Neural progenitor cell (in vitro differentiated cells): ENCODE measurements at regions not wholly inside any gene's neighbourhood (a gene's known extent, or its start where the extent isn't known, plus 50 kb on each side); places are given as distances from the start of the nearest gene placed in this dataset.
"Not testable (repeated sequence)": the region's sequence is repeated elsewhere in the genome, so short reads cannot be mapped to it uniquely, and the experiment has no call there.

Experiments
- DNase-seq: peaks from one replicate; pipeline ENCODE4 v3.0.0-alpha.2; 2016; ENCODE audit warnings: low spot score
- H2AFZ ChIP-seq: fragments of 200-600 bp; sonication (generic); replicated peaks from 2 replicates; pipeline ENCODE4 v1.6.1; 2016; ENCODE audit warnings: antibody characterized with exemption
- H3F3A ChIP-seq: fragments of 200-600 bp; sonication (generic); 2 replicates; pipeline ENCODE4 v1.6.1; 2016; ENCODE audit warnings: antibody characterized with exemption, low read depth
- H3K27ac ChIP-seq: fragments of 200-600 bp; sonication (generic); 2 replicates; pipeline ENCODE4 v1.5.1; 2016; ENCODE audit warnings: mild to moderate bottlenecking
- H3K27me3 ChIP-seq: fragments of 200-600 bp; sonication (generic); 2 replicates; pipeline ENCODE4 v1.6.1; 2016; ENCODE audit warnings: mild to moderate bottlenecking, moderate library complexity
- H3K36me3 ChIP-seq: fragments of 200-600 bp; sonication (generic); 2 replicates; pipeline ENCODE4 v1.5.1; 2016
- H3K4me1 ChIP-seq: fragments of 200-600 bp; sonication (generic); 2 replicates; pipeline ENCODE4 v1.6.1; 2016; ENCODE audit warnings: mixed run types
- H3K4me2 ChIP-seq: fragments of 200-600 bp; sonication (generic); 2 replicates; pipeline ENCODE4 v1.6.1; 2016
- H3K4me3 ChIP-seq: fragments of 200-600 bp; sonication (generic); 2 replicates; pipeline ENCODE4 v1.5.1; 2016
- H3K79me2 ChIP-seq: fragments of 200-600 bp; sonication (generic); 2 replicates; pipeline ENCODE4 v1.6.1; 2016; ENCODE audit warnings: low read depth
- H3K9ac ChIP-seq: fragments of 200-600 bp; sonication (generic); 2 replicates; pipeline ENCODE4 v1.6.1; 2016
- H3K9me3 ChIP-seq: fragments of 200-600 bp; sonication (generic); 2 replicates; pipeline ENCODE4 v1.5.1; 2016; ENCODE audit warnings: low read depth
- H4K20me1 ChIP-seq: fragments of 200-600 bp; sonication (generic); 2 replicates; pipeline ENCODE4 v1.6.1; 2016; ENCODE audit warnings: low read depth
- H3K27ac Mint-ChIP-seq: 3 replicates; pipeline ENCODE4 v1.8.0; 2021; ENCODE audit warnings: mixed read lengths
- H3K27me3 Mint-ChIP-seq: 2 replicates; pipeline ENCODE4 v1.8.0; 2022; ENCODE audit warnings: low read depth, mild to moderate bottlenecking, inconsistent platforms, moderate library complexity, mixed read lengths; ENCODE audit not compliant: insufficient read depth
- H3K36me3 Mint-ChIP-seq: 3 replicates; pipeline ENCODE4 v1.8.0; 2021; ENCODE audit warnings: mixed read lengths
- H3K4me1 Mint-ChIP-seq: 3 replicates; pipeline ENCODE4 v1.8.0; 2021; ENCODE audit warnings: mixed read lengths
- H3K4me3 Mint-ChIP-seq: 3 replicates; pipeline ENCODE4 v1.8.0; 2021; ENCODE audit warnings: mild to moderate bottlenecking, moderate library complexity, mixed read lengths
- H3K9me3 Mint-ChIP-seq: 3 replicates; pipeline ENCODE4 v1.8.0; 2020; ENCODE audit warnings: mixed read lengths
- CTCF ChIP-seq: fragments of 200-600 bp; sonication (generic); IDR thresholded peaks from 2 replicates; pipeline ENCODE4 v1.5.1; 2017; ENCODE audit warnings: antibody characterized with exemption, mild to moderate bottlenecking
- EZH2 ChIP-seq: fragments of 200-600 bp; sonication (generic); IDR thresholded peaks from 2 replicates; pipeline ENCODE4 v1.6.1; 2017; ENCODE audit warnings: antibody characterized with exemption, mild to moderate bottlenecking, moderate library complexity
- EZH2phosphoT487 ChIP-seq: fragments of 200-600 bp; sonication (generic); IDR thresholded peaks from 2 replicates; pipeline ENCODE4 v1.6.1; 2017; ENCODE audit warnings: antibody characterized with exemption

GRCh38 chr6:11404838-11405237, 132.7 kb upstream of the TMEM170B start:
- H4K20me1 ChIP-seq = no peaks in the 10 kb centered on the region
- no peaks in the 10 kb centered on the region for H3K9me3 ChIP-seq
- peaks cover 8% of the 10 kb centered on the region for H3K4me1 ChIP-seq
- Mint-ChIP-seq H3K27ac (no peak overlapping the region), H3K9me3 (peaks cover 13% of the 10 kb centered on the region), H3K4me3 (no peak overlapping the region), H3K27me3 (peaks cover 2% of the 10 kb centered on the region), H3K36me3 (no peaks in the 10 kb centered on the region), H3K4me1 (peaks cover 9% of the 10 kb centered on the region)
- H3K27me3 ChIP-seq = no peaks in the 10 kb centered on the region
- no peaks in the 10 kb centered on the region for H3K36me3 ChIP-seq
- TF ChIP-seq EZH2 = no peak
- no peak for TF ChIP-seq CTCF
- no peak for TF ChIP-seq EZH2phosphoT487
- peak overlapping the region; percentile 30 for H2AFZ ChIP-seq
- no peak overlapping the region for H3K4me3 ChIP-seq
- H3K79me2 ChIP-seq = no peaks in the 10 kb centered on the region
- no peaks in the 10 kb centered on the region for H3F3A ChIP-seq
- no peak overlapping the region for H3K27ac ChIP-seq
- DNase-seq = no peak
- H3K4me2 ChIP-seq = no peak overlapping the region
- H3K9ac ChIP-seq = no peak overlapping the region

GRCh38 chr6:11404081-11404480, 133.5 kb upstream of the TMEM170B start:
- Histone ChIP-seq H2AFZ (no peak overlapping the region), H3K4me1 (peaks cover 8% of the 10 kb centered on the region), H3K27ac (no peak overlapping the region), H3K9ac (no peak overlapping the region), H3K79me2 (no peaks in the 10 kb centered on the region), H3F3A (no peaks in the 10 kb centered on the region), H3K9me3 (no peaks in the 10 kb centered on the region), H4K20me1 (no peaks in the 10 kb centered on the region), H3K27me3 (no peaks in the 10 kb centered on the region), H3K4me2 (no peak overlapping the region), H3K36me3 (no peaks in the 10 kb centered on the region), H3K4me3 (no peak overlapping the region)
- no peak overlapping the region for H3K4me3 Mint-ChIP-seq
- H3K27ac Mint-ChIP-seq = no peak overlapping the region
- TF ChIP-seq CTCF = no peak
- no peak for TF ChIP-seq EZH2phosphoT487
- TF ChIP-seq EZH2 = no peak
- no peak for DNase-seq
- H3K9me3 Mint-ChIP-seq = peaks cover 13% of the 10 kb centered on the region
- H3K36me3 Mint-ChIP-seq = no peaks in the 10 kb centered on the region
- peaks cover 9% of the 10 kb centered on the region for H3K4me1 Mint-ChIP-seq
- H3K27me3 Mint-ChIP-seq = peaks cover 2% of the 10 kb centered on the region

GRCh38 chr6:11403035-11403601, 134.4 kb upstream of the TMEM170B start:
- Mint-ChIP-seq H3K36me3 (no peaks in the 10 kb centered on the region), H3K27me3 (peaks cover 2% of the 10 kb centered on the region), H3K4me1 (peaks cover 9% of the 10 kb centered on the region), H3K4me3 (no peak overlapping the region), H3K27ac (peak overlapping the region; percentile 52), H3K9me3 (peaks cover 13% of the 10 kb centered on the region)
- no peak for DNase-seq
- TF ChIP-seq EZH2 (no peak), CTCF (no peak), EZH2phosphoT487 (no peak)
- H3K27me3 ChIP-seq = no peaks in the 10 kb centered on the region
- H2AFZ ChIP-seq = no peak overlapping the region
- H3K27ac ChIP-seq = no peak overlapping the region
- no peak overlapping the region for H3K9ac ChIP-seq
- no peak overlapping the region for H3K4me3 ChIP-seq
- H3K4me1 ChIP-seq = peaks cover 8% of the 10 kb centered on the region
- no peaks in the 10 kb centered on the region for H3K9me3 ChIP-seq
- H3K79me2 ChIP-seq = no peaks in the 10 kb centered on the region
- H3K4me2 ChIP-seq = no peak overlapping the region
- H3F3A ChIP-seq = no peaks in the 10 kb centered on the region
- H4K20me1 ChIP-seq = no peaks in the 10 kb centered on the region
- no peaks in the 10 kb centered on the region for H3K36me3 ChIP-seq

GRCh38 chr6:11402581-11402980, 135.0 kb upstream of the TMEM170B start:
- not testable (repeated sequence) for H3K79me2 ChIP-seq, H3K36me3 Mint-ChIP-seq, H2AFZ ChIP-seq, H3K27me3 Mint-ChIP-seq, H3F3A ChIP-seq, DNase-seq, H3K27ac Mint-ChIP-seq, H3K4me1 Mint-ChIP-seq, H3K4me1 ChIP-seq, H3K36me3 ChIP-seq, H3K9me3 ChIP-seq, H3K27me3 ChIP-seq, H3K27ac ChIP-seq, H3K9ac ChIP-seq, H4K20me1 ChIP-seq, H3K4me2 ChIP-seq, H3K4me3 Mint-ChIP-seq, H3K4me3 ChIP-seq
- H3K9me3 Mint-ChIP-seq = peaks cover 13% of the 10 kb centered on the region

DNA sequence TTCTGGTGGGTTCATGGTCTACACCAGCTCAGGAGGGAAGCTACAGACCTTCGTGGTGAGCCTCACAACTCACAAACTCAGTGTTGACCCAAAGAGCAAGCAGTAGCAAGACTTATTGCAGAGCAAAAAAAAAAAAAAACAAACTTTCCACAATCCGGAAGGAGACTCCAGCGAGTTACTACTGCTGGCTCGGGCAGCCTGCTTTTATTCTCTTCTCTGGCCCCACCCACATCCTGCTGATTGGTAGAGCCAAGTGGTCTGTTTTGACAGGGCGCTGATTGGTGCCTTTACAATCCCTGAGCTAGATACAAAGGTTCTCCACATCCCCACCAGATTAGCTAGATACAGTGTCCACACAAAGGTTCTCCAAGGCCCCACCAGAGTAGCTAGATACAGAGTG, 135.6 kb upstream of the TMEM170B start:
- not testable (repeated sequence) for H3K4me2 ChIP-seq, H3K27ac Mint-ChIP-seq, H3K36me3 ChIP-seq, H3K27ac ChIP-seq, H3K79me2 ChIP-seq, H3K36me3 Mint-ChIP-seq, H3K27me3 Mint-ChIP-seq, H3K9me3 ChIP-seq, H3K4me3 ChIP-seq, H3F3A ChIP-seq, H3K4me3 Mint-ChIP-seq, H3K9ac ChIP-seq, H3K4me1 ChIP-seq, H3K27me3 ChIP-seq, DNase-seq, H4K20me1 ChIP-seq, H2AFZ ChIP-seq, H3K4me1 Mint-ChIP-seq
- H3K9me3 Mint-ChIP-seq = peaks cover 13% of the 10 kb centered on the region
